Naive B cell (primary cell): ENCODE measurements at regions not wholly inside any gene's neighbourhood (a gene's known extent, or its start where the extent isn't known, plus 50 kb on each side); places are given as distances from the start of the nearest gene placed in this dataset.
"Not testable (repeated sequence)": the region's sequence is repeated elsewhere in the genome, so short reads cannot be mapped to it uniquely, and the experiment has no call there.

Experiments
- ATAC-seq, 2 donors: fragments of 150-1000 bp; cut with Tn5 transposase; 2 replicates each; pipeline ENCODE4 v1.10.0; 2021; ENCODE audit warnings: low read depth in 2 of 2, mild to moderate bottlenecking in 2 of 2, moderate library complexity in 2 of 2
- DNase-seq: peaks from one replicate; pipeline ENCODE4 v3.0.0; 2022
- H3K27ac Mint-ChIP-seq, 6 donors: one replicate each; pipeline ENCODE4 v1.8.0; 2020 to 2022; ENCODE audit warnings: mild to moderate bottlenecking in 6 of 6, mixed read lengths in 6 of 6, moderate library complexity in 5 of 6, inconsistent platforms in 2 of 6
- H3K27me3 Mint-ChIP-seq, 3 donors: one replicate each; pipeline ENCODE4 v1.8.0; 2021 to 2022; ENCODE audit warnings: mixed read lengths in 3 of 3, mild to moderate bottlenecking in 1 of 3
- H3K36me3 Mint-ChIP-seq, 2 donors: one replicate each; pipeline ENCODE4 v1.8.0; 2020 to 2022; ENCODE audit warnings: mixed read lengths in 2 of 2, inconsistent platforms in 1 of 2, mild to moderate bottlenecking in 1 of 2
- H3K4me1 Mint-ChIP-seq, 3 donors: one replicate each; pipeline ENCODE4 v1.8.0; 2020 to 2022; ENCODE audit warnings: mixed read lengths in 3 of 3, inconsistent platforms in 1 of 3, mild to moderate bottlenecking in 1 of 3, moderate library complexity in 1 of 3
- H3K4me3 Mint-ChIP-seq, 8 donors: one replicate each; pipeline ENCODE4 v1.8.0; 2020 to 2022; ENCODE audit warnings: mild to moderate bottlenecking in 8 of 8, mixed read lengths in 8 of 8, moderate library complexity in 8 of 8, inconsistent platforms in 2 of 8
- H3K9me3 Mint-ChIP-seq, 7 donors: one replicate each; pipeline ENCODE4 v1.8.0; 2020 to 2022; ENCODE audit warnings: mixed read lengths in 7 of 7, mild to moderate bottlenecking in 5 of 7, inconsistent platforms in 2 of 7, moderate library complexity in 1 of 7

DNA sequence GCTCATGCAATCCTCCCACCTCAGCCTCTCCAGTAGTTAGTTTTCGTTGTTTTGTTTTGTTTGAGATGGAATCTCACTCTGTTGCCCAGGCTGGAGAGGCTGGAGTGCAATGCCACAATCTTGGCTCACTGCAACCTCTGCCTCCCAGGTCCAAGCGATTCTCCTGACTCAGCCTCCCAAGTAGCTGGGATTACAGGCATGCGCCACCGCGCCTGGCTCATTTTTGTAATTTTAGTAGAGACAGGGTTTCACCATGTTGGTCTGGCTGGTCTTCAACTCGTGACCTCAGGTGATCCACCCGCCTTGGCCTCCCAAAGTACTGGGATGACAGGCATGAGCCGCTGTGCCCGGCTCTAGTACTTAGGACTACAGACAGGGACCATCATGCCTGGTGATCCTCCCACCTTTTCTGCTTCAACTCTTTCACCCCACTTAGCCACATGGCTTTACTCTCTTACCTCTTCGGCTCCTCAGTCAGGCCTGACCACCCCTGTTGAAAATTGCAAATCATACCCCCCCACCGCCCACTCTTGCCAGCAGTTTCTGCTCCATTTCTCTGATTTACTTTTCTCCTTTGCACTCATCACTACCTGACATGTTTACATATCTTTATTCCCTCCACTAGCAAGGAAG is 157.1 kb upstream of the GRK3 start:
- ATAC-seq, result no peak
- H3K36me3 Mint-ChIP-seq, result no peaks in the 10 kb centered on the region
- peak overlapping the region in 5 of 6 donors; percentile 52 to 78 (median 67) for H3K27ac Mint-ChIP-seq
- H3K9me3 Mint-ChIP-seq, result no peaks in the 10 kb centered on the region
- no peaks in the 10 kb centered on the region for H3K27me3 Mint-ChIP-seq
- peak overlapping the region; percentile 36 to 82 (median 63) for H3K4me3 Mint-ChIP-seq
- no peak for DNase-seq
- H3K4me1 Mint-ChIP-seq, result peaks cover 18 to 36% (median 25%) of the 10 kb centered on the region in 3 donors

DNA sequence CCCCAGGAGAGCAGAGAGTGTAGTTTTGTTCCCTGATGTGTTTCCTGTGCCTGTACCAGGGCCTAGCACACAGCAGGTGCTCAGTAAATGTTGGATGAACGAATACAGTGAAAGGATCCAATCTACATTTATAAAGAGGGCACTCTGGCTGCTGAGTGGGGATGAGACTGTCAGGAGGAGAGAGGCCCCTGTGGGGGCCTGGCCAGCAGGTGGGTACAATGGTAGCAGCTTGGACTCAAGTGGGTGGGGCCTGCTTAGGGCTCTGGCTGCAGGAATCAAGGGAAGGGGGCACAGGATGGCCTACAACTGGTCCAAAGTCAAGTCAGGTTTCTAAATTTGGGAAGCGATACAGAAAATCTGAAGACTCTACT is 156.6 kb upstream of the GRK3 start:
- ATAC-seq (no peak), DNase-seq (no peak)
- peak overlapping the region in 6 of 8 donors; percentile 36 to 82 (median 68) for H3K4me3 Mint-ChIP-seq
- H3K4me1 Mint-ChIP-seq, result peaks cover 15 to 31% (median 20%) of the 10 kb centered on the region in 3 donors
- peaks cover 0 to 1% (median 0%) of the 10 kb centered on the region in 7 donors for H3K9me3 Mint-ChIP-seq
- peak overlapping the region in 2 of 6 donors; percentile 52 to 84 for H3K27ac Mint-ChIP-seq
- H3K36me3 Mint-ChIP-seq, result no peaks in the 10 kb centered on the region
- H3K27me3 Mint-ChIP-seq, result no peaks in the 10 kb centered on the region

- H3K27me3 Mint-ChIP-seq, result no peaks in the 10 kb centered on the region
- no peaks in the 10 kb centered on the region for H3K36me3 Mint-ChIP-seq
- peaks cover 6 to 17% (median 7%) of the 10 kb centered on the region in 3 donors for H3K4me1 Mint-ChIP-seq
- DNase-seq, result no peak
- H3K4me3 Mint-ChIP-seq, result peak overlapping the region in 2 of 8 donors; percentile 44 to 54
- no peak overlapping the region for H3K27ac Mint-ChIP-seq
- peaks cover 0 to 7% (median 5%) of the 10 kb centered on the region in 7 donors for H3K9me3 Mint-ChIP-seq
- no peak for ATAC-seq
These were observed 155.2 kb upstream of the GRK3 start for GRCh38 chr22:25409240-25409639.

- peak overlapping the region; percentile 33 to 75 (median 49) for H3K4me3 Mint-ChIP-seq
- ATAC-seq (no peak), DNase-seq (no peak)
- H3K27me3 Mint-ChIP-seq, result peaks cover 0 to 10% (median 0%) of the 10 kb centered on the region in 3 donors
- H3K9me3 Mint-ChIP-seq, result peaks cover 0 to 8% (median 5%) of the 10 kb centered on the region in 7 donors
- H3K27ac Mint-ChIP-seq, result peak overlapping the region in 4 of 6 donors; percentile 48 to 89 (median 77)
- peaks cover 5 to 14% (median 6%) of the 10 kb centered on the region in 3 donors for H3K4me1 Mint-ChIP-seq
- H3K36me3 Mint-ChIP-seq, result no peaks in the 10 kb centered on the region
These were observed 153.6 kb upstream of the GRK3 start for GRCh38 chr22:25410849-25411248.

- Mint-ChIP-seq H3K9me3 (peaks cover 0 to 8% (median 5%) of the 10 kb centered on the region in 7 donors), H3K4me1 (peaks cover 7 to 21% (median 15%) of the 10 kb centered on the region in 3 donors), H3K27me3 (peaks cover 0 to 10% (median 0%) of the 10 kb centered on the region in 3 donors), H3K4me3 (no peak overlapping the region), H3K27ac (no peak overlapping the region), H3K36me3 (no peaks in the 10 kb centered on the region)
- ATAC-seq, result no peak
- DNase-seq, result no peak
These were observed 150.9 kb upstream of the GRK3 start for GRCh38 chr22:25413620-25414019.

- H3K4me3 Mint-ChIP-seq, DNase-seq, H3K27ac Mint-ChIP-seq, H3K36me3 Mint-ChIP-seq, H3K9me3 Mint-ChIP-seq, ATAC-seq: not testable (repeated sequence)
- peaks cover 9 to 28% (median 17%) of the 10 kb centered on the region in 3 donors for H3K27me3 Mint-ChIP-seq
- H3K4me1 Mint-ChIP-seq, result peaks cover 18 to 39% (median 35%) of the 10 kb centered on the region in 3 donors
These were observed 148.7 kb upstream of the GRK3 start for GRCh38 chr22:25415731-25416130.

GRCh38 chr22:25417826-25418225 is 146.6 kb upstream of the GRK3 start:
- not testable (repeated sequence) for H3K9me3 Mint-ChIP-seq, DNase-seq, H3K36me3 Mint-ChIP-seq
- peak; percentile 25 to 29 for ATAC-seq
- Mint-ChIP-seq H3K27me3 (peaks cover 22 to 45% (median 31%) of the 10 kb centered on the region in 3 donors), H3K4me1 (peaks cover 24 to 43% (median 40%) of the 10 kb centered on the region in 3 donors), H3K27ac (peak overlapping the region in 2 of 6 donors; percentile 9 to 62), H3K4me3 (peak overlapping the region in 5 of 8 donors; percentile 14 to 76 (median 67))

- Mint-ChIP-seq H3K4me3 (peak overlapping the region; percentile 73 to 90 (median 78)), H3K4me1 (peaks cover 24 to 43% (median 40%) of the 10 kb centered on the region in 3 donors), H3K9me3 (peaks cover 0 to 3% (median 0%) of the 10 kb centered on the region in 7 donors), H3K27ac (peak overlapping the region in 5 of 6 donors; percentile 45 to 85 (median 77)), H3K27me3 (peaks cover 35 to 56% (median 41%) of the 10 kb centered on the region in 3 donors), H3K36me3 (peaks cover 0 to 7% of the 10 kb centered on the region in 2 donors)
- DNase-seq (peak; percentile 38), ATAC-seq (peak; percentile 73 to 74)
These were observed 145.0 kb upstream of the GRK3 start for GRCh38 chr22:25419247-25420113.

- H3K9me3 Mint-ChIP-seq, ATAC-seq, H3K36me3 Mint-ChIP-seq, DNase-seq: not testable (repeated sequence)
- H3K4me3 Mint-ChIP-seq, result peak overlapping the region; percentile 73 to 90 (median 78)
- peak overlapping the region in 3 of 6 donors; percentile 65 to 85 (median 82) for H3K27ac Mint-ChIP-seq
- peaks cover 24 to 43% (median 40%) of the 10 kb centered on the region in 3 donors for H3K4me1 Mint-ChIP-seq
- peaks cover 35 to 52% (median 41%) of the 10 kb centered on the region in 3 donors for H3K27me3 Mint-ChIP-seq
These were observed 144.4 kb upstream of the GRK3 start for GRCh38 chr22:25420114-25420441.

- peaks cover 0 to 7% of the 10 kb centered on the region in 2 donors for H3K36me3 Mint-ChIP-seq
These were observed 144.0 kb upstream of the GRK3 start for GRCh38 chr22:25420471-25420924.

GRCh38 chr22:25420925-25421904 is 143.3 kb upstream of the GRK3 start:
- H3K4me1 Mint-ChIP-seq, result peaks cover 24 to 43% (median 40%) of the 10 kb centered on the region in 3 donors
- no peak for DNase-seq
- no peaks in the 10 kb centered on the region for H3K9me3 Mint-ChIP-seq
- H3K27ac Mint-ChIP-seq, result peak overlapping the region in 3 of 6 donors; percentile 4 to 91 (median 87)
- H3K36me3 Mint-ChIP-seq, result peaks cover 0 to 7% of the 10 kb centered on the region in 2 donors
- H3K27me3 Mint-ChIP-seq, result peaks cover 35 to 46% (median 41%) of the 10 kb centered on the region in 3 donors
- peak; percentile 27 to 33 for ATAC-seq
- H3K4me3 Mint-ChIP-seq, result peak overlapping the region; percentile 73 to 96 (median 85)

More at GRCh38 chr22:25420471-25420924, 144.0 kb upstream of the GRK3 start:
- DNase-seq, result no peak
- peak overlapping the region in 1 of 6 donors; percentile 22 for H3K27ac Mint-ChIP-seq
- no peaks in the 10 kb centered on the region for H3K9me3 Mint-ChIP-seq
- peaks cover 35 to 48% (median 41%) of the 10 kb centered on the region in 3 donors for H3K27me3 Mint-ChIP-seq
- ATAC-seq, result no peak
- H3K4me3 Mint-ChIP-seq, result peak overlapping the region; percentile 73 to 90 (median 78)
- peaks cover 24 to 43% (median 40%) of the 10 kb centered on the region in 3 donors for H3K4me1 Mint-ChIP-seq

DNA sequence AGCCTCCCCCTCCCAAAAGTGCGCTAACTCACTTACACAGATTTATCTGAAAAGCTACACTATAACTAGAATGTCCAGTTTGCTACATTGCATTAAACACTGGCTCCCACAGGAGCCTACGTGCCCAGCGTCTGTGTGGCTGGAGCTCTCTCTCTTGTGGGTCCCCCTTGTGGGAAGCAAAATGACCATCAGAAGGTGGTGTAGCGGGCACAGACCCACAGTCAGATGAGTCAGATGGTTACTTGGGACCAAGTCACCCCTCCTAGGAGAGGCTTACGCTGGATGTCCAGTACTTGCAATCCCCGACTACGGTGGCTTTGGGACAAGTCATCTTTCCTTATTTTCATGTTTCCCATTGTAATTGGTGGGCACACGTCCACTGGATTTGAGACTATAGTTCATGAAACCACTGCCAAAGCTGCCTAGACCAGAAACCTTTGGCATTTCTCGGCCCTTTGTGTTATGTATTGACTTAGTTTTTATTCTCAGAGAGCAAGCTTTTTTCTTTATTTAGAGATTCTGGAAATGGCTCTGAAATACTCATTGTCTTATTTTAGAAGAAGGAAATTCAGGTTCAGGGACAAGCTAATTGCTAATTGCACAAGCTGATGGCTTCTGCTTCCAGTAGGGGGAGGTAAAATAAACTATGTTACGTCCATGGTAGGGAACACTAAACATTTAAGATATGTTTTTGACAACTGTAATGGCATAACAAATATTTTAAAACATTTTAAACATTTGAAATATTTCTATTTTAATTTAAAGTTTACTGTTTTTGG is 137.8 kb upstream of the GRK3 start:
- H3K4me3 Mint-ChIP-seq, DNase-seq, ATAC-seq, H3K4me1 Mint-ChIP-seq, H3K27ac Mint-ChIP-seq, H3K36me3 Mint-ChIP-seq, H3K9me3 Mint-ChIP-seq: not testable (repeated sequence)
- H3K27me3 Mint-ChIP-seq, result peaks cover 23 to 49% (median 29%) of the 10 kb centered on the region in 3 donors
